GF-D8 (cell line): ENCODE measurements at regions not wholly inside any gene's neighbourhood (a gene's known extent, or its start where the extent isn't known, plus 50 kb on each side); places are given as distances from the start of the nearest gene placed in this dataset.
"Not testable (repeated sequence)": the region's sequence is repeated elsewhere in the genome, so short reads cannot be mapped to it uniquely, and the experiment has no call there.

Source experiments
- DNase-seq: peaks from one replicate; lab custom pipeline; 2025; lab: John Stamatoyannopoulos, UW

DNA sequence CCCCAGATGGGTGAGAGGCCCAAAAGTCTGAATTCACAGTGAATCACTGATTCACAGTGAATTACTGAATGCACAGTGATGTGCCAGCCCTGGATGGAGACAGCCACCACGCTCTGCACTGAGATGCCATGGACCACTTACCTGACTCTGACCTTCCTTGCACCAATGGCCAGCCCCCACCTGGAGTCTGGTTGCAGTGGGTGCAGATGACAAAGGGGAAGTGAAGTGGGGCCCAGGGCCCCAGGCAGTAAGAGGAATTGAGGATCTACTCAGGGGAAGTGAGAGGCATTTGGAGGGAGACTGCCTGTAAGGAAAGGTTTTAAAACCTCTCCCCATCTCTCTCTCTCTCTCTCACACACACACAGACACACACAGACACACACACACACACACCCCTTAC lies 412.1 kb downstream of the CYLC2 start:
- DNase-seq = no peak

DNA sequence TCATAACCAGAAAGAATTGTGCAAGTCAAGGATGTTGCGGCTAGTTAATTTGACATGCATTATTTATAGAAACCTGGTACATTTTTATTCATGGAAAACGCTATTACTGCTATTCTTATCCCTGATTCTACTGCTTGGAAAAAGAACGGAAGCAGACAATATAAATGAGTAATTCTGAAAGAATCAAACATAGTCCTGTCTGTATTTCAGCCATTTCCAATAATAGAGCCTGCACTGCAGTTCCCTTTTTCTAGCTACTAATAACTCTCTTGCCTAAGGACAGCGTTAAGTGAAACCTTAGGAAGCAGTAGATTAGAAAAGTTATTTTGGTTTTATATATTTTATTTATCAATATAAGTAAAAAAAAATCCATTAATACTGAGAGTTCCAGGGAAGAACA lies 414.9 kb downstream of the CYLC2 start:
- DNase-seq = no peak

DNA sequence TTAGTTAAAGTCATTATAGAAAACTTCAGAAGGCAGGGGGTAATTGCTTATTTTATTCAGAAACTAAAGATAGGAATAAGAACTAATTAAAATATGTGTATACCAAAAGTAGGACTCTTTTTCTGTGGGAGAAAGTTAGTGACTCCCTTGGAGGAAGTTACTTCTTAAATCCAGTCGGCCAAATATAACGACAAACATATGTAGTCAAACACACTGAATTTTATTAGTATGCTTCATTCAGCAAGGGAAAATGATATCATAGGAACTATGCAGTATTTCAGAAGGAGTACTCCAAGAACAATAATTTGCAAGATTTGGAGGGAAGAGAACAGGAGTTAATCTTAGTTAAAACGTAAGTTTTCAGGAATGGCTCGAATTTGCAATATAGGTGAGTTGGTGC lies 432.6 kb downstream of the CYLC2 start:
- DNase-seq = no peak

DNA sequence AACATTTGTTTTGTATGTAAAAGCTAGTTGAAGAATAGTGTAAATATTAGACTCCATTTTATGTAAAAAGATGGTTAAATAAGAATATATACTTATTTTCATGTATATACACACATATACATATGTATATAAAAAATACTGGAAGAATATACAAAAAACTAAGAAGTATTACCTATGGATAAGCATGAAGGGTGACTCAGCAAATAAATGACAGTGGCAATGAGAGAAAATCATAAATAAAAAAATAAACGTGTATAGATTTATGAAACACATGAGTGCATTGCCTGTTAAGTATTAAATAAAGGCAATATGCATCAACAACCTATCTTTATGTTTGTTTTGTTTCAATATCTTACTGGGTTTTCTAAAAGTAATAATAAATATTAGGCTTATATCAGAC lies 435.3 kb downstream of the CYLC2 start:
- DNase-seq = no peak

DNA sequence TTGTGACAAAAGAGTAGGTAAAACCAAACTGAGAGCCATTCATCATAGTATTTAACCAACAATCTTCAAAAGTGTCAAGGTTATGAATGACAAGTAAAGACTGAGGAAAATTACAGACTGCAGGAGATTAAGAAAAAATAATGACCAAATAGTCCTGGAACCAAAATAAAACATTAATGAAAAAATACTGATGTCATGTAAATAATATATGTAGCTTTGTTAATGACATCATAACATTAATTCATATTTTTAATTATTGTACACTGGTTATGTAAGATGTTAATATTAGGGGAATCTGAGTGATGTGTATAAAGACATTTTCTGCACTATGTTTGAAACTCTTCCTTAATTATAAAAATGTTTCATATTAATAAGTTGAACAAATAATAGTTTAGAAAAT lies 436.7 kb downstream of the CYLC2 start:
- DNase-seq = no peak

DNA sequence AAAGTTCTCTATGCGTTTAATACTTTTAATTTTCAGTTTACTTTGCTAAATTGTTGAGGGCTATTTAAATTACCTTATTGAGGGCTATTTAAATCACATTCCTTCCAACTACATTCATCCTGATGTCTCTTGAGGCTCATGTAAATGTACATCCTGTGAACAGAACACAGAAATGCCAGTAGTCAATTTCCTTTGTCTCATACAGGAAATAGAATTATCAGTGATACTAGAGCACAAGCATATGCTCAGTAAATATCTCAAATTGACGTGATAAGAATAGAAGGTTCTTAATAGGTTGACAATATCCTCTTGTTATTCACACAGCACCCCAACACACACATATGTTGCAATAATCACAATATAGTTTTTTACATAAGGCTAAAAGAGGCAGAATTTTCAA lies 449.0 kb downstream of the CYLC2 start:
- DNase-seq = no peak

DNA sequence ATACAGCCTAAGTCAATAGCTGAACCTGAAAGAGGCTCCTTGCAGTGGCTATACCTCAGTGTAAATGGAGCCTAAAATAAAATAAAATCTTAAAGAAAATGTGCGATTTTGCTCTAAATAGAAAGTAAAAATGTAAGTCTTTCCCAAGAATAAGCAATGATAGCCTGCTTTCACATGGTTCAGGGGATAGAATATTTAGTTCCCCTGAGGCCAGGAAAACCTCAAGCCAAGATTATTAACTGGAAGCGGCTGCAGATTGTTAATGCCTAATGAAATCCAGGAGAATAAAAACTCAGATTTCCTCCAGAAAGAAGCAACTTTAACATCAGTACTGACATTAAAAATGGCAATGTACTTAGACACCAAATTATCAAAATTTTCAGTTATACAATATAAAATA lies 463.7 kb downstream of the CYLC2 start:
- DNase-seq = no peak

DNA sequence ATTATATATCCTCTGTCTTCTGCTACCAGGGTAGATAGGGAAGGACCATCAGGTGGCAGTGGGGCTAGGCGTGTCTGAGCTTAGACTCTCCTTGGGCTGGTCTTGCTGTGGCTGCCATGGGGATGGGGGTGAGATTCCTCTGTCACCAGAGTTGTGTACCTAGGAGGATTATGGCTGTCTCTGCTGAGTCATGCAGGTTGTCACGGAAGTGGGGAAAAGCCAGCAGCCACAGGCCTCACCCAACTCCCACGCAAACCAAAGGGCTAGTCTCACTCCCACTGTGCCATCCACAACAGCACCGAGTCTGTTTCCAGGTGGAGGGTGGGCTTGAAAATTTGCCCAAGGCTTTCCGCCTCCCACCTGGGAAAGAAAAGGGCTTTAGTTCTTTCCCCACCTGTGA lies 476.1 kb downstream of the CYLC2 start:
- no peak for DNase-seq

DNA sequence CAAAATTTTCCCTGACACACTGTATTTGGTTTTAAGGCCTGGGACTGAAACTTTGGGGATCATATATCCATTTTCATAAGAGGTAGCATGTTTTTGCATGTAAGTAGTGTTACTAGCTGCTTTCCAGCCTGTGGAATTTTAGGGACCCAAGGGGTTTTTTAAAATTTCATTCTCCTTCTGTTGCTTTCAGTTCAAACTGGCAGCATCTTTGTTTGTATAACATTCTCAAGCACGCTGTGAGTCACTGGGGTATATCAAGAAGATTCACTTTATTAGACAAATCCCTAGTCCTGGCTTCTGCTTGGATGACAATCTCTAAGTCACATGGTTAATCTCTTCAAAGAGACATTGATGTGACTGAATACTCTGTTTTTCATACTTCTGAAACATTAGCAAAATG lies 479.0 kb downstream of the CYLC2 start:
- DNase-seq = no peak

DNA sequence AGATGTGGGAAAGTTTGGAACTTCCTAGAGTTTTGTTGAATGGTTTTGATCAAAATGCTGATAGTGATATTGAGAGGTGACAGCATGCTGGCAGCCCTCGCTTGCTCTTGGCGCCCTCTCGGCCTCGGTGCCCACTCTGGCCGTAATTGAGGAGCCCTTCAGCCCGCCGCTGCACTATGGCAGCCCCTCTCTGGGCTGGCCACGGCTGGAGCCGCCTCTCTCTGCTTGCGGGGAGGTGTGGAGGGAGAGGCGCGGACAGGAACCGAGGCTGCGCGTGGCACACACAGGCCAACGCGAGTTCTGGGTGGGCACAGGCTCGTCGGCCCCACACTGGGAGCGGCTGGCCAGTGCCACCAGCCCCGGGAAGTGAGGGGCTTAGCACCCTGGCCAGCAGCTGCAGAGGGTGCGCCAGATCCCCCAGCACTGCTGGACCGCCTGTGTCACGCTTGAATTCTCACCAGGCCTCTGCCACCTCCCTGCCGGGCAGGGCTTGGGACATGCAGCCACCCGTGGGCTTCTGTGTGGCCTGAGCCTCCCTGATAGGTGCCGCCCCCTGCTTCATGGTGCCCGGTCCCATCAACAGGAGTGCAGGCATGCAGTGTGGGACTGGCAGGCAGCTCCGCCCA lies 488.5 kb downstream of the CYLC2 start:
- DNase-seq = no peak

DNA sequence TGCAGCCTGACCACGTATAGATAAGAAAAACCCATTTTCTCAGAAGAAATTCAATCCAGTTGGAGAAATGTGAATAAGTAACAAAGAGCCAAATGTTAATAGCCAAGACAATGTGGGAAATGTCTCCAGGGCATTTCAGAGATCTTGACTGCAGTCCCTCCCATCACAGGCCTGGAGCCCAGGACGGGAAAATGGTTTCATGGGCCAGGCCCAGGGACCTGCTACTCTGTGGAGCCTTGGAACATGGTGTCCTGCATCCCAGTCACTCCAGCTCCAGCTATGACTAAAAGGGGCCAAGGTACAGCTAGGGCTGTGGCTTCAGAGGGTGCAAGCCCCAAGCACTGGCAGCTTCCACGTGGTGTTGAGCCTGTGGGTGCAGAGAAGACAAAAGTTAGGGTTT lies 490.0 kb downstream of the CYLC2 start:
- DNase-seq = no peak

DNA sequence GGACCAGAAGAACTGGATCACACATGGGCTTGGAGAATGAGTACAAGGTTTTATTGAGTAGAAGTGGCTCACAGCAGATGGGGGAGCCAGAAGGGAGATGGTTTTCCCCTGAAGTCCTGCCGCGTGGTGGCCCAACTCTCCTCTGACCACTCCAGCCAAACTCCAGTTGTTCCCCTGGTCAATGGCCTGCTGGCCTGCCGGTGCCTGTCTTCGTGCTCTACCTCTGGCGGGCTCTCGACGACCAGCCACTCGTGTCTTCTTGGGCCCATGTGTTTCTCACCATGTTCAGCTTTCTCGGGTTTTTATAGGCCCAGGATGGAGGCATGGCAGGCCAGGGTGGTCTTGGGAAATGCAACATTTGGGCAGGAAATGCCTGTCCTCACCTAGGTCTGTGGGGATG lies 519.6 kb downstream of the CYLC2 start:
- no peak for DNase-seq

DNA sequence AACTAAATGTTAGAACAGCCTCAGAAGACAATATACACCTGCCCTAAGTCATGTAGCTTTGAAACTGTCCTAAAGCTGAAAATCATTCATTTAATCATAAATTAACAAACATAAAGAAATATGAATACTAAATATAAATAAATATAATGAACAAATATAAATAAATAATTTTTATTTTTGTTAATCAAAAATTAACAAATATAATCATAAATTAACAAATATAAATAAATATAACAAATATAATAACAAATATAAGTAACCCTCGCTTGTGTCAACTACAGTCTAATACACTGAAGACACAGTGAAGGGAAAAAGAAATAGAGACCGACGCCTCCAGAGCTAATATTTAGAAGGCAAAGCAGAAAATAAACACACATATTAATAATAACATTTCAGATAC lies 527.3 kb downstream of the CYLC2 start:
- DNase-seq = no peak

DNA sequence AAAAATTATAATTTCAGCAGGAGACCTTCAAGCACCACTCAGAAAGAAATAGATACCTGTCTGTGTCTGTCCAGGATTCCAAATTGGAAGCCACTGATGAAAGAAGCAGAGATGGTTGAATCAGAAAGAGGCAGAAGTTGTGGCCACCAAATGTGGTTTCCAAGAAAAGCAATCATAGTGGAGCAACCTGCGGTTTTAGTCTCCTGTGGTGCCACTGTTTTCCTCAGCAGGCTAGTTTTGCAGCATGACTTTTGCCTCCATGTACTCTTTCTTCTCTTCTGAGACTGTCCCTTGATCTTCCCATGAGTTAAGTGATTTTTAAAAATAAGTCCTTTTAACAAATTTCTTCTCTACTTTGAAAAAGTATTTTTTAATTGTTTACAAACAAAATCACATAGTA lies 535.8 kb downstream of the CYLC2 start:
- peak; percentile 54 for DNase-seq

DNA sequence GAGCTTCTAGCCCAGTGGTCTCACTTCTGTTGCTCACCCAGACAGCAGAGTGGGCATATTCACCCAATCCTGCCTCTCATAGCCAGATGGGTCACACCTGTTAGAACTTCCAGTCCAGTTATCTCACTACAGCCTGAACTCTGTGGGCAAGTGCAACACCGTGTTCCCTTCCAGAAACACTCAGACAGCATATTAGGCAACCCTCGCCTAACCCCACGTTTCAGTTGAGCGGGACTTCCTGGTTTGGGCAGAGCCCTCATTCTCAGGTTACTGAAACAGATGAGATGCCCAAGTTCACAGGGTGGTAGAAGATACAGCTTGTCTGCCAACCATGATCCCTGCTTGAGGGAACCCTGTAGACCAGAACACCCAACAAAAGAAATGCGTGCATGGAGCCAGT lies 538.2 kb downstream of the CYLC2 start:
- peak; percentile 37 for DNase-seq

DNA sequence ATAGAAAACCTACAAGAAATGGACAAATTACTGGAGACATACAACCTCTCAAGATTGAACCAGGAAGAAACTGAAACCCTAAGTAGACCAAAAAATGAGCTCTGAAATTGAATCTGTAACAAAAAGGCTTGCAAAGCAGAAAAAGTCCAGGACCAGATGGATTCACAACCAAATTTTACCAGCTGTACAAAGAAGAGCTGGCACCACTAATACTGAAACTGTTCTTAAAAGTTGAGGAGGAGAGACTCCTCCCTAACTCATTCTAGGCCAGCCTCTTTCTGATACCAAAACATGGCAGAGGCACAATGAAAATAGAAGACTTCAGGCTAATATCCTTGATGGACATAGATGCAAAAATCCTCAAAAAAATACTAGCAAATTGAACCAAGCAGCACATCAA lies 542.3 kb downstream of the CYLC2 start:
- DNase-seq = no peak

DNA sequence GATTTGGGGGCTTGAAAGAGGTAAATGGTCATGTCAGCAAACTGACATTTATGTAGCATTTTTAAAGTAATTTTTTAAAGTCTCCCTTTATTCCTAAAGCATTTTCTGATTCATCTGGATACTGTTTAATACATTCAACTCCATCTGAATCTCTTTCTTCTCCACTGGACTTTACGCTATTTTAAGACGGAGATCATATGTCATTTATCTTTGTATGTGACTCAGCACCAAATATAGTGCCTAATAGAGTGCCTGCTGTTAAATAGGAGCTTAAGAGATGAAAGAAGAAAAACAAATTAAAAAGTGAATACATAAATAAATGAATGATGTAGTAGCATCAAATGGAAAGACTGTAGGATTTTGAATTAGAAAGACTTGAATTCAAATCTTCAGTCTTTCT lies 548.8 kb upstream of the SMC2 start:
- DNase-seq = no peak

DNA sequence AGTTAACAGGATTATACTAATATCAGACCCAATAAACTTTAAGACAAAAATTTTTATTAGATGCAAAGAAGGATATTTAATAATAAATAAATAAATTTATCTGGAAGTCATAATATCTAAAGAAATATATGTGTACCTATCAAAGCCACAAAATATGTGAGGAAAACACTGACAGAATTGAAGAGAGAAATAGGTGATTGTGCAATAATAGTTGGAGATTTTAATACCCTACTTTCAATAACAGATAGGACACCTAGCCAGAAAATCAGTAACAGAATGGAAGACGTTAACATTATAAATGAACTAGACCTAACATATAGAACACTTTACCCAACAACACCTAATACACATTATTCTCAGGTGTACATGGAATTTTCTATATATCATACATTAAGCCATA lies 541.4 kb upstream of the SMC2 start:
- DNase-seq = no peak

DNA sequence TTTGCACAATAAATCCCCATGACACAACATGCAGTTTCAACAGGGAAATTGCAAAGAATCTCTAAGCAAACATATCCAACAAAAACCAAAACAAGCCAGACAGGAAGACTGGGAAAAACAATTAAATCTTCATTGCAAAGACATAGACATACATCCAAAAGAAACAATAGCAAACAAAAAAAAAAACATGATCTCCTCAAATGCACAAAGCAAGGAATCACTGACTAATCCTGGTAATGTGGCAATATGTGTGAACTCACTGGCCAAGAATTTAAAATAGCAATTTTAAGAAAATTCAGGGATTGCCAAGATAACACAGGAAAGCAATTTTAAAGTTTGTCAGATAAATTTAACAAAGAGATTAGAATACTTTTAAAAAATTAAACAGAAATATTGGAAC lies 520.1 kb upstream of the SMC2 start:
- no peak for DNase-seq

DNA sequence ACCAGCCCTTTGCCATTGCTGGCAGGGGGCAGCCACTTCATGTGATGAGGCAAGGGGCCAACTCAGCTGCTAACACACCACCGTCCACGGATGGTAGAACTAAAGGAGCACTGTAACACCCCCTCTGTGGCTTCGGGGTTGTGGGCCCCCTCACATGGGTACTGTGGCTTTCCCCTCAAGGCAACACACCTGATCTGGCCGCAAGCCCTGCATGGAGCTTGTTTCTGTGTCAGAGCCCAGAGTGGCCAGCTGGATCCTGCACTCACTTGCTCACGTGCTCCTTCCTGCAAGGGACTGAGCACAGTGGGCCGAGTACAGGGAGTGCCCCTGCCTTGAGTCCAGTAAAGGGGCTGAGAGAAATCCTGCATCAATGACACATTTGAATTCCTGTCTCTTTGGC lies 507.4 kb upstream of the SMC2 start:
- DNase-seq = no peak

DNA sequence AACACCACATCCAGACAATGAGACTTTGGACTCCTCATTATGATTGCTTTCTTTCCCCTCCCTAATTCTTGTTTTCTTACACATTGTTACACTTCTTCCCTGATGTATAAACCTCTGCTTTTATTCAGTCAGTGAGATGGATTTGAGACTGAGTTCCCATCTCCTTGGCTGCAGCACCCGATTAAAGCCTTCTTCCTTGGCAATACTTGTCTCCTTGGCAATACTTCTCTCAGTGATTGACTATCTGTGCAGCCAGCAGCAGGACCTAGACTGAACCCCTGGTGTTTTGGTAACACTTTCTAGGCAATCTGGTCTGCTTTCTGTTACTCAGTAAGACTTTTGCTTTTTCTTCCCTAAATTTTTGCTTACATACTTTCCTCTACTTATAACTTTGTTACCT lies 492.8 kb upstream of the SMC2 start:
- DNase-seq = no peak

DNA sequence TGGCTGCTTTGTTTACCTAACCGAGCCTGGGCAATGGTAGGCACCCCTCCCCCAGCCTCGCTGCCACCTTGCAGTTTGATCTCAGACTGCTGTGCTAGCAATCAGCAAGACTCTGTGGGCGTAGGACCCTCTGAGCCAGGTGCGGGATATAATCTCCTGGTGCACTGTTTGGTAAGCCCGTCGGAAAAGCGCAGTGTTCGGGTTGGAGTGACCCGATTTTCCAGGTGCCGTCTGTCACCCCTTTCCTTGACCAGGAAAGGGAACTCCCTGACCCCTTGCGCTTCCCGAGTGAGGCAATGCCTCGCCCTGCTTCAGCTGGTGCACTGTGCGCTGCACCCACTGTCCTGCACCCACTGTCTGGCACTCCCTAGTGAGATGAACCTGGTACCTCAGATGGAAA lies 482.2 kb upstream of the SMC2 start:
- DNase-seq = not testable (repeated sequence)

DNA sequence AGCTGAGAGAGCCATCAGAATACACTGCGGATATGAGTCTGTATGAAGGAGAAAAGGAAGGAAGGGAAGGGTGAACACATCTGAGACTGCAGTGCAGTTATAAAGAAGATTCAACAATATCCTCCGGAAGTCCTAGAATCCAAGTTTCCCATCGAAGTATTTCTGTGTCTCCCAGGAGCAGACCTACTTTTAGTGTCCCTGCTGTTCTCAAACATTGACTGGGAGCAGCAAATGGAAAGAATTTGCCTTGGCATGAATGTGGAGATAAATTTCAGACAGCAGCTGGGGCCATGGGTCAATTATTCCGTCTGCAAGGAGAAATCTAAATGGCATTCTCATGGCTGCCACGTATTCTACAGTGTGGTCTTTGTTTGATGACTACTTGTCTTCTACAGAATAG lies 478.1 kb upstream of the SMC2 start:
- no peak for DNase-seq

DNA sequence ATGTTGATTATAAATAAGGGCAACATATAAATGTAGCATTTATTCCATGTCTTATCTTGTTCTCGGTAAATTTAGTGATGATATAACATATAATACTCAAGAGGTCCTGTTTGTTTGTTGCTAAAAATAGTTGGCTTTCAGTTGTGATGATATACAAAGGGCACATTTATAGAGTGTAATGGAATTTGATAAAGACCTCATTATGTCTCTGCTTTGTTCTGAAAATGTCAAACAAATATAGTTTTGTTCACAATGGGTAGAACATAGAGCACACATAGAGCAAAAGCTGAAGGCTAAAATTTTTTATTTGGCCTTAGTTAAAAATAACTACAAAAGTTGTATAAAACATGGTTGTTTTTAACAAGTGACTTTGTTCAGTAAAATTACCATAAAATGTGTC lies 477.1 kb upstream of the SMC2 start:
- no peak for DNase-seq
